ENCODE measurements at regions not wholly inside any gene's neighbourhood (a gene's known extent, or its start where the extent isn't known, plus 50 kb on each side); places are given as distances from the start of the nearest gene placed in this dataset.

DNA sequence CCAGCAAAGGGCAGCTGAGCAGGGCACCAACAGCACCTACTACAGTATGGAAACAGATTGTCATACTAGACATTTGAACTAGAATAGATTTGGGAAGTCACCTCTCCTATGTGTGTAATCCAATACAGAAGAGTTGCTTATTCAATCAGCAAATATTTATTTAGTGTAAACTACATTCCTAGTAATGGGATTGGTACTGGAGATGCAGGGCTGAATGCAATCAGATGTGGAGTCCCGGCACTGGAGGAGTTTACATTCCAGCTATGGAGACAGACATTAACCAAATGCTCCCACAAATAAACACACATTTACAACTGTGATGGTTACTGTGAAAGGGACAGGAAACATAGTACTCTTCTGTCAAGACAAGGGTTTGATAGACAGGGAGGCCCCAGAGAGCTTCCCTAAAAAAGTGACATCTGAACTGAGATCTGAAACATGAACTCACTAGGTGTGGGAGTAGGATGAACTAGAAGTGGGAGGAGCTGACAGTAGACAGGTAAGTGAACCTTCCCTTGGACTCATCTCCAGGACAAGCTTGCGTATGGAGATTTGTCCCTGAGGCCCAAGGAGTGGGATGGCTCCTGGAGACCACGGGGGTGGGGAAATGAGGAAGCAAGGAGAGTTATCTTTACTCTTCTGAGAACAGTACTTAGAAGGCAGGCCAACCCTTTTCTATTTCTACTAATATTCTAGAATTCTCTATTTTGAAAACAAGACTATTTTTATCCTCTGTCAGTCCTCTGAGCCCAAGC is 420.5 kb downstream of the MAFB start:
- intact Hi-C loops (cut with DNase I, micrococcal nuclease), result loop anchor here in 1 of 2 experiments (10.0 kb wide), 1 partner anchor 696 kb away; no protein-coding TSS in a partner anchor
- Mint-ChIP-seq H3K36me3 (ENCODE audit: low read depth) (no peaks in the 10 kb centered on the region), H3K4me3 (no peak overlapping the region), H3K4me1 (ENCODE audit: low read depth) (no peaks in the 10 kb centered on the region), H3K27ac (no peak overlapping the region), H3K9me3 (no peaks in the 10 kb centered on the region), H3K27me3 (no peaks in the 10 kb centered on the region)
- TF ChIP-seq, protein P1, sequence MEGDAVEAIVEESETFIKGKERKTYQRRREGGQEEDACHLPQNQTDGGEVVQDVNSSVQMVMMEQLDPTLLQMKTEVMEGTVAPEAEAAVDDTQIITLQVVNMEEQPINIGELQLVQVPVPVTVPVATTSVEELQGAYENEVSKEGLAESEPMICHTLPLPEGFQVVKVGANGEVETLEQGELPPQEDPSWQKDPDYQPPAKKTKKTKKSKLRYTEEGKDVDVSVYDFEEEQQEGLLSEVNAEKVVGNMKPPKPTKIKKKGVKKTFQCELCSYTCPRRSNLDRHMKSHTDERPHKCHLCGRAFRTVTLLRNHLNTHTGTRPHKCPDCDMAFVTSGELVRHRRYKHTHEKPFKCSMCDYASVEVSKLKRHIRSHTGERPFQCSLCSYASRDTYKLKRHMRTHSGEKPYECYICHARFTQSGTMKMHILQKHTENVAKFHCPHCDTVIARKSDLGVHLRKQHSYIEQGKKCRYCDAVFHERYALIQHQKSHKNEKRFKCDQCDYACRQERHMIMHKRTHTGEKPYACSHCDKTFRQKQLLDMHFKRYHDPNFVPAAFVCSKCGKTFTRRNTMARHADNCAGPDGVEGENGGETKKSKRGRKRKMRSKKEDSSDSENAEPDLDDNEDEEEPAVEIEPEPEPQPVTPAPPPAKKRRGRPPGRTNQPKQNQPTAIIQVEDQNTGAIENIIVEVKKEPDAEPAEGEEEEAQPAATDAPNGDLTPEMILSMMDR (IDR thresholded peaks at IDR 0.05), result no peak
- no peak overlapping the region for H3K27ac ChIP-seq (ENCODE audit: low read depth in 1 of 2, low read length in 2 of 2)
- H3K36me3 ChIP-seq (ENCODE audit: insufficient read depth, low read length), result no peaks in the 10 kb centered on the region
- no peaks in the 10 kb centered on the region for H3K27me3 ChIP-seq (ENCODE audit: control insufficient read depth in 1 of 2, insufficient read depth in 2 of 2, low read length in 2 of 2)
- no peak for DNase-seq
- H3K4me1 ChIP-seq (ENCODE audit: insufficient read depth, low read length), result no peaks in the 10 kb centered on the region
- ATAC-seq (ENCODE audit: poor library complexity), result no peak
- ChIA-PET POLR2A (no interaction called here), CTCF (no interaction called here)
- no peak overlapping the region for H3K4me3 ChIP-seq (ENCODE audit: low read length)
- H3K9me3 ChIP-seq (ENCODE audit: control insufficient read depth in 1 of 2, insufficient read depth in 1 of 2, low read length in 2 of 2), result peaks cover 0 to 6% of the 10 kb centered on the region in 2 experiments

DNA sequence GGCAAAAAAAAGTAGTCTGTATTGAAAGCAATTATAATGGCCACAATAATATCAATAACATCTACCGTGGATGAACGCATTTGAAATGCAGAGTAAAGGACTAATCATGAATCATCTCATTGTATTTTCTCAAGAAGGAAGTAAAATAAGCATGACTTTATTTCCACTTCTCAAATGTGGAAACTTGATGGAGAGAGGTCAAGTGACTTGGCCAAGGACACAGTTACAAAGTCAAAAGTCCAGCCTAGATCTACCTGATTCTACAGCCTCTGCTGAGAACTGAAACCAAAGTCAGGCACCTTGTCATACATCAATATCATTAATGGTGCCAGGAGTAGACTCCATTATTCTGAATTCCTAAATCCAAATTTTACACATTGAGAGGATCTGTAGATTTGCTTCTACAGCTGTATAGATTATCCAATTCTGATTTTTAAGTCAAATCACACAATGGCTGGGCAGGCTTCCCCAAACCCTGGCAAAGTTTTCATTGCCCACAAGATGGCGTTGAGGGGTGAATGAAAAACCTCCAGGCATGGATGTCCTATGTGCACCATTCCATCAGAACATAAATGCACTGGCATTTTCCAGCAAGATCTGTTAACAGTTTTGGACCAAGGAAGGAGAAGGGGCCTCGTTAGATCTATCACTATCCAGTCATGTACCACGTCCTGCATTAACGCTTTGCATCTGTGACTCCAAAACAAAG is 423.1 kb downstream of the MAFB start:
- Mint-ChIP-seq H3K27ac (no peak overlapping the region), H3K27me3 (no peaks in the 10 kb centered on the region), H3K4me3 (no peak overlapping the region), H3K9me3 (no peaks in the 10 kb centered on the region), H3K36me3 (ENCODE audit: low read depth) (no peaks in the 10 kb centered on the region), H3K4me1 (ENCODE audit: low read depth) (no peaks in the 10 kb centered on the region)
- H3K36me3 ChIP-seq (ENCODE audit: insufficient read depth, low read length), result no peaks in the 10 kb centered on the region
- H3K4me3 ChIP-seq (ENCODE audit: low read length), result no peak overlapping the region
- no peaks in the 10 kb centered on the region for H3K4me1 ChIP-seq (ENCODE audit: insufficient read depth, low read length)
- H3K27me3 ChIP-seq (ENCODE audit: control insufficient read depth in 1 of 2, insufficient read depth in 2 of 2, low read length in 2 of 2), result no peaks in the 10 kb centered on the region
- CTCF ChIA-PET, result no interaction called here
- H3K9me3 ChIP-seq (ENCODE audit: control insufficient read depth in 1 of 2, insufficient read depth in 1 of 2, low read length in 2 of 2), result peaks cover 0 to 6% of the 10 kb centered on the region in 2 experiments
- TF ChIP-seq, protein P1 (IDR thresholded peaks at IDR 0.05), result no peak
- ATAC-seq (ENCODE audit: poor library complexity) (no peak), DNase-seq (no peak)
- intact Hi-C loops (cut with DNase I, micrococcal nuclease), result loop anchor here in 1 of 2 experiments (10.0 kb wide), 1 partner anchor 699 kb away; no protein-coding TSS in a partner anchor
- POLR2A ChIA-PET, result no interaction called here
- no peak overlapping the region for H3K27ac ChIP-seq (ENCODE audit: low read depth in 1 of 2, low read length in 2 of 2)

DNA sequence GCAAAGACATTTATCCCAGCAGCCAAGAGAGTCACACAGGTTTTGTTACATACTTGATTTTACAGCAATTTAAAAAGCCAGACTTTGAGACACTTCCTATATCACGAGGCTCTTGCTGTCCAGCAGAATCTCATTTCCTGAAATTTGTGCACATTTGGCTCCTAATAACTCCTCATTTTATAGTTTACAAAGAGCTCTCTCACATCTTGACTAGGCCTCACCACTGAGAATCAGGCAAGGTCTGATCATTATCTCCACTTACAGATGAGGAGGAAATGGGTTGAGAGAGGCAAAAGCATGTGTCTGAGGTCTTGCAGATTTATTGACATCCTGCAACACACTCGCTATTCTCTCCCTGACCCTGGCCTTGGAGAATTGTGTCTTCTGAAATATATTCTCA is 426.8 kb downstream of the MAFB start:
- intact Hi-C loops (cut with DNase I, micrococcal nuclease), result loop anchor here in 1 of 2 experiments (10.0 kb wide), 1 partner anchor 703 kb away; no protein-coding TSS in a partner anchor
- H3K36me3 ChIP-seq (ENCODE audit: insufficient read depth, low read length), result no peaks in the 10 kb centered on the region
- ATAC-seq (ENCODE audit: poor library complexity), result no peak
- TF ChIP-seq, protein P1 (IDR thresholded peaks at IDR 0.05), result no peak
- H3K27me3 ChIP-seq (ENCODE audit: control insufficient read depth in 1 of 2, insufficient read depth in 2 of 2, low read length in 2 of 2), result no peaks in the 10 kb centered on the region
- H3K4me3 Mint-ChIP-seq, result no peak overlapping the region
- H3K4me3 ChIP-seq (ENCODE audit: low read length), result no peak overlapping the region
- no peak for DNase-seq
- no peaks in the 10 kb centered on the region for H3K4me1 ChIP-seq (ENCODE audit: insufficient read depth, low read length)
- no peaks in the 10 kb centered on the region for H3K9me3 Mint-ChIP-seq
- H3K27me3 Mint-ChIP-seq, result no peaks in the 10 kb centered on the region
- no peak overlapping the region for H3K27ac ChIP-seq (ENCODE audit: low read depth in 1 of 2, low read length in 2 of 2)
- H3K27ac Mint-ChIP-seq, result no peak overlapping the region
- no peaks in the 10 kb centered on the region for H3K9me3 ChIP-seq (ENCODE audit: control insufficient read depth in 1 of 2, insufficient read depth in 1 of 2, low read length in 2 of 2)
- CTCF ChIA-PET, result no interaction called here
- no peaks in the 10 kb centered on the region for H3K36me3 Mint-ChIP-seq (ENCODE audit: low read depth)
- POLR2A ChIA-PET, result no interaction called here
- H3K4me1 Mint-ChIP-seq (ENCODE audit: low read depth), result no peaks in the 10 kb centered on the region
